ENCODE measurements at regions not wholly inside any gene's neighbourhood (a gene's known extent, or its start where the extent isn't known, plus 50 kb on each side); places are given as distances from the start of the nearest gene placed in this dataset.

DNA sequence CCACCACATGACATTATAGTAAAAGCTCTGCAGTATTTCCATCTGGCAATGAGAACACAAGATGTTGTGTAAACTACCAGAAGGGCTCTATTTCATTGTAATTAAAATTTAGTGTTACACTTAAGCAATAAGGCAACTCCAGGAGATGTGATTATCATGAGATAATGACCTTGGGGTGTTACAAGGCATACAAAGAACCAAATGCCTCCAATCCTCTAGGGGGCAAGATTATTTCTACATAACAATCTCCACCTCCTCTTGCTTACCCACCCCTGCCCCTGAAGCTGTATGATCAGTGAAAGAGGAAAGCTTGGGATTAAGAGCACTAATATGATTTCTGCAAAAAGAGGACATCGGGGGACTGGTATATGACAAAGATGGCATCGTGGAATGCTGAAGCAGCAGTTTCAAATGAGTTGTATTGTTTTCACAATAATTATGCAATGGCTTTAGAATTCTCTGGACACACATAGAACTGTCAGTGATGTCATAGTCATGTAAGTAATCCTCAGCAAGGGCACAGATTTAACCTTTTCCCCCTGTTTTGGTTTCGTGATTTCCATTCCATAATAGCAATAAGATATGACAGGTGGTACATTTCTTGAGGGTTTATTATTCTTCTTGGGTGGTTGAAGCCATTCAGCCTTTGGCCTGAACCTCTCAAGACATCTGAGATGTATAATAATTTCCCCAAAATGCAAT, 295.3 kb downstream of the MZT1 start:
- no peak for ATAC-seq (ENCODE audit: low FRiP score)
- H3K4me1 ChIP-seq (ENCODE audit: control insufficient read depth in 1 of 2, insufficient read depth in 2 of 2, low read length in 2 of 2) = no peaks in the 10 kb centered on the region
- no peaks in the 10 kb centered on the region for H3K27me3 ChIP-seq (ENCODE audit: control insufficient read depth in 1 of 2, insufficient read depth in 2 of 2, low read length in 1 of 2)
- no peak overlapping the region for H3K27ac ChIP-seq (ENCODE audit: low read depth in 1 of 2, low read length in 2 of 2)
- DNase-seq = no peak
- 16 to 29% methylated on average over 3 of the region's 3 CpGs for WGBS, 2 donors
- intact Hi-C loops (cut with DNase I) = no loop called here
- no peak overlapping the region for H3K4me3 ChIP-seq (ENCODE audit: low read length in 2 of 2)
- H3K36me3 ChIP-seq (ENCODE audit: control insufficient read depth in 1 of 2, insufficient read depth in 2 of 2, low read length in 1 of 2) = no peaks in the 10 kb centered on the region
- H3K9me3 ChIP-seq (ENCODE audit: control insufficient read depth, low read length) = no peaks in the 10 kb centered on the region

DNA sequence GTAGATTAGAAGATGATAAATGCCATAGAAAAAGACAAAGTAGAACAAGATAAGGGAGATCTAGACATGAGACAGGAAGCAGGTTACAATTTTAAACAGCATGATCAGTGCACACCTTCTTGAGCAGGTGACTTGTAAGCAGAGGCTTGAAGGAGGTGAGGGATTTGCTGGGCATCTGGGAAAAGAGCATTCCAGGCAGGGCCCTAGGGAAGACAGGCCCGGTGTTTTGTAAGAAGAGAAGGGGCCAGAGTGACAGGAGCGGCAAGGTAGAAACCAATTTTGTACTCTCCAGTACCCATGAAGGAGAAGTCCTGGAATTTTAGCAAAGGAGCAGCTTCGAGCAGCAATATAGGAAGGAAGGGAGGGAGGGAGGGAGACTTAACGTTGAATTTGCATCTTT, 296.5 kb downstream of the MZT1 start:
- H3K27me3 ChIP-seq (ENCODE audit: control insufficient read depth in 1 of 2, insufficient read depth in 2 of 2, low read length in 1 of 2) = no peaks in the 10 kb centered on the region
- H3K36me3 ChIP-seq (ENCODE audit: control insufficient read depth in 1 of 2, insufficient read depth in 2 of 2, low read length in 1 of 2) = no peaks in the 10 kb centered on the region
- no peaks in the 10 kb centered on the region for H3K9me3 ChIP-seq (ENCODE audit: control insufficient read depth, low read length)
- H3K4me3 ChIP-seq (ENCODE audit: low read length in 2 of 2) = no peak overlapping the region
- no peaks in the 10 kb centered on the region for H3K4me1 ChIP-seq (ENCODE audit: control insufficient read depth in 1 of 2, insufficient read depth in 2 of 2, low read length in 2 of 2)
- no peak for ATAC-seq (ENCODE audit: low FRiP score)
- intact Hi-C loops (cut with DNase I) = no loop called here
- no peak overlapping the region for H3K27ac ChIP-seq (ENCODE audit: low read depth in 1 of 2, low read length in 2 of 2)
- no peak for DNase-seq
- WGBS, 2 donors = 41 to 54% methylated on average over 4 of the region's 4 CpGs

DNA sequence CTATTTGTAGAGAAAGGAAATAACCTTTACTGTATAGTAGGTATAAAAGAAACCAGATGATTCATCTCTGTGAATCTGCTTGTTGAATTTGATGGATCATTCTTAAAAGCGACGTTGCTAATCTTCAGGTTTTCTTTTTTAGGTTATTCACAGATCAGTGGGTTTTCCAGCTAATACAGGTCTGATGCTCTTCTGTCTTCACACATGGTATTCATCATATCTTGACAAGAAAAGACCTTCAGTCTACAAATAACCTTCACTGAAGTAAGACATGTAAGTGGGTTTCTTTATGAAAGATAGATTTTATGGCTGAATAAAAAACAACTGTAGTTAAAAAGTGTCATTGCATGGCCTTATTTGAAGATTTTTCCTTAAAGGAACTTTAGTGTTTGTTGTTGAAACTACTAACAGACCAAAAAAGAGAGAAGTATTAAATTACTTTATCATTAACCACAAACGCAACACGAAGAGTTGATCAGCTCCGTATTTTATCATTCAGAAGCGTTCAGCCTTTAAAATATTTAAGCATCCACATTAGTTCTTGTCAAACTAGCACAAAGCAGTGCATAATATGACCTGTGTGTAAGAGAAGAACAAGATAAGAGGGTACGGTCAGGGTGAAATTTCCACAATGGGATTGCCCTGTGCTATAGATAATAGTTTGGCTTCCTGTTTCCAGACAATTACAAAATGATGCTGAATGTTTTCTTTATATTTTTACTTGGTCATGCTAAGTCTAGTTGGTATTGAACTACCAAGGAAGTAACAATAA, 299.5 kb downstream of the MZT1 start:
- no peaks in the 10 kb centered on the region for H3K36me3 ChIP-seq (ENCODE audit: control insufficient read depth in 1 of 2, insufficient read depth in 2 of 2, low read length in 1 of 2)
- intact Hi-C loops (cut with DNase I) = no loop called here
- 71 to 75% methylated on average over 7 of the region's 7 CpGs for WGBS, 2 donors
- no peak for ATAC-seq (ENCODE audit: low FRiP score)
- no peaks in the 10 kb centered on the region for H3K9me3 ChIP-seq (ENCODE audit: control insufficient read depth, low read length)
- no peak overlapping the region for H3K27ac ChIP-seq (ENCODE audit: low read depth in 1 of 2, low read length in 2 of 2)
- H3K4me3 ChIP-seq (ENCODE audit: low read length in 2 of 2) = no peak overlapping the region
- H3K27me3 ChIP-seq (ENCODE audit: control insufficient read depth in 1 of 2, insufficient read depth in 2 of 2, low read length in 1 of 2) = no peaks in the 10 kb centered on the region
- DNase-seq = no peak
- H3K4me1 ChIP-seq (ENCODE audit: control insufficient read depth in 1 of 2, insufficient read depth in 2 of 2, low read length in 2 of 2) = no peaks in the 10 kb centered on the region

DNA sequence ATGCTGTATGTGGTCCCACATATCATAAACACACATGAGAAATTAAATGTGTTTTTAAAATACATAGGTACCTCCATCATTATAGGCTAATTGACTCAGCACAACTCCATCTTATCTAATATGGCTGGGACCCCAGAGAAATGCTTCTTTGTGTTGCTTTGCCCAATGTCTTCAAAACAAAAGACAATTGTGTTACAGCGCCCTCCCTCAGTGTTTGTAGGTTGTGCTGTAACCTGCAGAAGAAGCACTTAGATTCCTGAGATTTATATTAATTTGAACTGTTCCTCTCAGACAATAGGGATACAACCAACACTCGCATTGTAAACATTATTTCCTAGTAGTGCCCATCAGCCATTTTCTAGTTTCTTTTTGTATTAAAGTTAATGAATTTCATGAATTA, 303.4 kb downstream of the MZT1 start:
- WGBS, 2 donors = 80 to 86% methylated on average over 2 of the region's 2 CpGs
- H3K27ac ChIP-seq (ENCODE audit: low read depth in 1 of 2, low read length in 2 of 2) = no peak overlapping the region

DNA sequence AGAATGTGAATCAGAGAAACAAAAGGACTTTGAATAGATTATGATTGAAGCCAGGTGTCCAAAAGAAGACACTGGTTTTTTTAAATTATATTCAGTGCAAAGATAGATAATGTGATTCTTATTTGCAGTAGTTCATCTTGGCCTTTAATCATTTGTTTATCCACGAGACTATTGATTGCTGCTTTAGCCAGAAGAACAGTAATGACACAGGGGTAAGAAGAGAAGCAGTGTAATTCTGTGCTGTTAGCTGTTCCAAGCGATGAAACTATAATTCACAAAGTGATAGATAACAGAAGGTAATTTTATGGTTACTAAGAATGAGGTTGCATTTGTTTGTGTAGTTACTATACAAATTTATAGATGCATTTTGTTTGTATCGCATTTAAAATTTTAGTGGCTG, 311.6 kb downstream of the MZT1 start:
- Histone ChIP-seq H3K36me3 (ENCODE audit: control insufficient read depth in 1 of 2, insufficient read depth in 2 of 2, low read length in 1 of 2) (no peaks in the 10 kb centered on the region), H3K9me3 (ENCODE audit: control insufficient read depth, low read length) (no peaks in the 10 kb centered on the region), H3K4me1 (ENCODE audit: control insufficient read depth in 1 of 2, insufficient read depth in 2 of 2, low read length in 2 of 2) (no peaks in the 10 kb centered on the region), H3K27me3 (ENCODE audit: control insufficient read depth in 1 of 2, insufficient read depth in 2 of 2, low read length in 1 of 2) (no peaks in the 10 kb centered on the region), H3K4me3 (ENCODE audit: low read length in 2 of 2) (no peak overlapping the region), H3K27ac (ENCODE audit: low read depth in 1 of 2, low read length in 2 of 2) (no peak overlapping the region)
- 76 to 78% methylated on average over 3 of the region's 3 CpGs for WGBS, 2 donors
- no peak for DNase-seq
- ATAC-seq (ENCODE audit: low FRiP score) = no peak
- intact Hi-C loops (cut with DNase I) = no loop called here

More for the DNA sequence above, 303.4 kb downstream of the MZT1 start:
- no peaks in the 10 kb centered on the region for H3K36me3 ChIP-seq (ENCODE audit: control insufficient read depth in 1 of 2, insufficient read depth in 2 of 2, low read length in 1 of 2)
- H3K4me3 ChIP-seq (ENCODE audit: low read length in 2 of 2) = no peak overlapping the region
- no peaks in the 10 kb centered on the region for H3K4me1 ChIP-seq (ENCODE audit: control insufficient read depth in 1 of 2, insufficient read depth in 2 of 2, low read length in 2 of 2)
- intact Hi-C loops (cut with DNase I) = no loop called here
- no peaks in the 10 kb centered on the region for H3K27me3 ChIP-seq (ENCODE audit: control insufficient read depth in 1 of 2, insufficient read depth in 2 of 2, low read length in 1 of 2)
- ATAC-seq (ENCODE audit: low FRiP score) (no peak), DNase-seq (no peak)
- no peaks in the 10 kb centered on the region for H3K9me3 ChIP-seq (ENCODE audit: control insufficient read depth, low read length)

DNA sequence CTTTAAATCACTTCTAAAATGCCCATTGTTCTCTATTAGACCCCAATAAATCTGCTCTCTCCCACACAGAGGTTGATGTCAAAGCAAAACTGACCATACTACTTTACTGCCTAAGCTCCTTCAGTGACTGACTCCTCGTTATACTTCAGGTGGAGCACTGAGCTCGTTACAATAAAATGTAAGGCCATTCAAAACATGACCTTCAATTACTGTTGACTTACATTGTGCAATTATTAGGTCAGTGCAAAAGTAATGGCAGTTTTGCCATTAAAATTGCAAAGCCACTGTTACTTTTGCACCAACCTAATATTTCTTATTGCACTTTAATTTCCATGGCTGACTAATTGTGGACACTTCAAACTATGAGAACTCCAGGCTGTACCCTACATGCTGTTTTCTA, 314.9 kb downstream of the MZT1 start:
- Histone ChIP-seq H3K4me3 (ENCODE audit: low read length in 2 of 2) (no peak overlapping the region), H3K9me3 (ENCODE audit: control insufficient read depth, low read length) (no peaks in the 10 kb centered on the region), H3K36me3 (ENCODE audit: control insufficient read depth in 1 of 2, insufficient read depth in 2 of 2, low read length in 1 of 2) (no peaks in the 10 kb centered on the region), H3K27me3 (ENCODE audit: control insufficient read depth in 1 of 2, insufficient read depth in 2 of 2, low read length in 1 of 2) (no peaks in the 10 kb centered on the region), H3K4me1 (ENCODE audit: control insufficient read depth in 1 of 2, insufficient read depth in 2 of 2, low read length in 2 of 2) (no peaks in the 10 kb centered on the region), H3K27ac (ENCODE audit: low read depth in 1 of 2, low read length in 2 of 2) (no peak overlapping the region)
- 77 to 83% methylated on average over 2 of the region's 2 CpGs for WGBS, 2 donors
- DNase-seq (no peak), ATAC-seq (ENCODE audit: low FRiP score) (no peak)
- intact Hi-C loops (cut with DNase I) = no loop called here

DNA sequence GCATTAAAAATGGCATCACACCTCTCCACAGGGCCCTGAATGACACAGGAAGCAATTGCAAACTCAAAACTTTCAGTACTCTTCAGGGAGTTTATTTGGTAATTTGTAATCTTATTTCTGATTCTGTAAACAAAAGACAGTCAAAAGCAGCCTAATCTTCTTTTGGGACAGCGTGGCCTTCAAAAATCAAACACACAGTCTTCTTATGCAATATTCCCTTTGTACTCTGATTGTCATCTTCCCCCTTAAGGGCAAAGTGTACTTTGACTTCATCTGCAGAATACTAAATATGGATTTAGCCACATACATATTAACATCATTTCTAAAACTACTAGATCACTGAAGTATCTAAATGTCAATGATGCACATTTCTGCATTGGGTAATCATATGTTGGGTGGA, 322.0 kb downstream of the MZT1 start:
- Histone ChIP-seq H3K27me3 (ENCODE audit: control insufficient read depth in 1 of 2, insufficient read depth in 2 of 2, low read length in 1 of 2) (no peaks in the 10 kb centered on the region), H3K27ac (ENCODE audit: low read depth in 1 of 2, low read length in 2 of 2) (no peak overlapping the region), H3K4me1 (ENCODE audit: control insufficient read depth in 1 of 2, insufficient read depth in 2 of 2, low read length in 2 of 2) (no peaks in the 10 kb centered on the region), H3K36me3 (ENCODE audit: control insufficient read depth in 1 of 2, insufficient read depth in 2 of 2, low read length in 1 of 2) (no peaks in the 10 kb centered on the region), H3K4me3 (ENCODE audit: low read length in 2 of 2) (no peak overlapping the region), H3K9me3 (ENCODE audit: control insufficient read depth, low read length) (no peaks in the 10 kb centered on the region)
- DNase-seq = no peak
- no peak for ATAC-seq (ENCODE audit: low FRiP score)
- intact Hi-C loops (cut with DNase I) = no loop called here
- WGBS, 2 donors = 76 to 86% methylated on average over 1 of the region's 1 CpG

DNA sequence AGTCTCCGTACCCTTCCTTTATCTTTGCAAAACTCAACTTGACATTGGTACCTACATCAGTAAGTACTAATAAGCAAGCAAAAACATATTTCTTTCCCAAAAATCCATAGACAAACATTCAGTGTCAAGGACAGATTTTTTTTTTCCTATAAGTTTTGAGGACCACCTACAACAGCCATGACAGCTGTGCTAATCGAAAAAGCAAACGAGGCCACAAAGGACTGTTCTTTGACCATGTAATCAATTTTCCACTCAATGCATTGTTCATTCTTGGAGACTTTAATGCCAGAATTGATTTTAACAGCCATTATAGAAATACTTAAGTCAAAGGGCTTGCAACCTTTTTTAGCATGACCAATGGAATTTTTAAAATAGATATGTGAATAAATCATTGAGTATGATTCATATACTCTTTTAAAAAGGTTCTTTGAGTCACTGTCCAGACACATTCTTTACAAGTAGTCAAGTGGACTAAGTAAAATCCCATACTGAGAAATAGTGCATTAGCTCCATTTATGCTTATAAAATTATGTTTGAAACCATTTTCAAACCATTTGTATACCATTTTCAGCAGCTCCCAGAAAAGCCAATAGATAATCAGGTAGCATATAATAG, 323.9 kb downstream of the MZT1 start:
- DNase-seq (no peak), ATAC-seq (ENCODE audit: low FRiP score) (no peak)
- Histone ChIP-seq H3K36me3 (ENCODE audit: control insufficient read depth in 1 of 2, insufficient read depth in 2 of 2, low read length in 1 of 2) (no peaks in the 10 kb centered on the region), H3K27ac (ENCODE audit: low read depth in 1 of 2, low read length in 2 of 2) (no peak overlapping the region), H3K4me3 (ENCODE audit: low read length in 2 of 2) (no peak overlapping the region), H3K27me3 (ENCODE audit: control insufficient read depth in 1 of 2, insufficient read depth in 2 of 2, low read length in 1 of 2) (no peaks in the 10 kb centered on the region), H3K4me1 (ENCODE audit: control insufficient read depth in 1 of 2, insufficient read depth in 2 of 2, low read length in 2 of 2) (no peaks in the 10 kb centered on the region), H3K9me3 (ENCODE audit: control insufficient read depth, low read length) (no peaks in the 10 kb centered on the region)
- 68 to 85% methylated on average over 3 of the region's 3 CpGs for WGBS, 2 donors
- intact Hi-C loops (cut with DNase I) = no loop called here

DNA sequence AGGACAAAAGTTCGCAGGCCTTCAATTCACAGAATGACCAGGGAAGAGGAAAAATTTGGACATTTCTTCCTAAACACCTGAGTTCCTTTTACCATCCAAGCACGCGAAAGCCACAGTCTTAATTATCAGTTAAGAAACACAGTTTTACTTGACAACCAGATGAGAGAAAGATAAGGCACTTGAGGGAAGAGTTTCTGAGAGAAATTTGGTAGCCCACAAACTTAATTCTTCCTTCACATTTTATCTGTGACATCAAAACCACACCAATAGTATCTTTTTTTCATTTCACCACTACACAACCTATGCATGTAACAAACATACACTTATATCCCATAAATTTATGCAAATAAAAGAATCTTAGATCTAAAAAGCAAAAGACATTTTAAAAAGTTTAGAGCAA, 326.6 kb downstream of the MZT1 start:
- 94 to 98% methylated on average over 3 of the region's 3 CpGs for WGBS, 2 donors

More for the DNA sequence above, 326.6 kb downstream of the MZT1 start:
- intact Hi-C loops (cut with DNase I) = no loop called here
- Histone ChIP-seq H3K27me3 (ENCODE audit: control insufficient read depth in 1 of 2, insufficient read depth in 2 of 2, low read length in 1 of 2) (no peaks in the 10 kb centered on the region), H3K36me3 (ENCODE audit: control insufficient read depth in 1 of 2, insufficient read depth in 2 of 2, low read length in 1 of 2) (no peaks in the 10 kb centered on the region), H3K4me3 (ENCODE audit: low read length in 2 of 2) (no peak overlapping the region), H3K27ac (ENCODE audit: low read depth in 1 of 2, low read length in 2 of 2) (no peak overlapping the region), H3K4me1 (ENCODE audit: control insufficient read depth in 1 of 2, insufficient read depth in 2 of 2, low read length in 2 of 2) (no peaks in the 10 kb centered on the region), H3K9me3 (ENCODE audit: control insufficient read depth, low read length) (no peaks in the 10 kb centered on the region)
- ATAC-seq (ENCODE audit: low FRiP score) (no peak), DNase-seq (no peak)

All from aorta (tissue), 5 donors.